NCI-H460 (cell line): ENCODE measurements at regions not wholly inside any gene's neighbourhood (a gene's known extent, or its start where the extent isn't known, plus 50 kb on each side); places are given as distances from the start of the nearest gene placed in this dataset.

ENCODE experiments used
- DNase-seq: peaks from one replicate; pipeline ENCODE4 v3.0.0-alpha.2; 2016; ENCODE audit warnings: low read depth; ENCODE audit errors: extremely low read depth
- small RNA-seq, 2 experiments: library from RNA; depleted of rRNA; stranded (forward); fragments of <200 nt; gene quantifications; one replicate each; pipeline ENCODE3, GENCODE V24; 2014

DNA sequence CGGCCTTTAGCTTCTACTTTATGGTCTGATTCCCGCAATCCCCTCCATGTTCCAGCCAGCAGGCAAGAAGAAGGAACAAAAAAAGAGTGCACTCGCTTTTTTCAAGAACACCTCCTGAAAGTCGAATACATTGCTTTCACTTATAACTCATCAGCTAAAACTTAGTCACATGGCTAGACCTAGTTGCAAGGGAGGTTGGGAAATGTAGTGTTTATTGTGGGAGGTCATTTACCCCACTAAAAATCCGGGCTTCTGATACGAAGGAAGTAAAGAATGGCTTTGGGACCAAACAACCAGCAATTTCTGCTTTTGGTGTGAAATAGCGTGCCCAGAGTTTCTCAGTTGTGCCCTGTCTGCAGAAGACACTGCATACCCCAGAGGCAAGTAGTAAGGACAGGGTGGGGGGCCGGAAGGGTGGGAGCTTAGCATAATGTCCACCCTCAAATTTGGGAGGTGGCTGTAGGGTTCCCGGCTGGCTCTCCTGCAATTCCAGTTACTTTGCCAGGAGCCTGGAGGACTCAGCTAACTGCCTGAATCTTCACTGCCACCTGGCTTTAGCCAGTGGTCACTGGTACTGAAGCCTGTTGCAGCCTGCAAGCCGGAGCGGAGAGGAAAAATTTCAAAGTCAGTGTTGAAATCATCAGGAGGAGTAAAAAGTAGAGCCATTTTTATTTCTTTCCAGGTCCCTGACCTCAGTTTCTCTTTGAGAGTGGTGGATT is 57.7 kb upstream of the F3 start:
- DNase-seq = peak; percentile 27

DNA sequence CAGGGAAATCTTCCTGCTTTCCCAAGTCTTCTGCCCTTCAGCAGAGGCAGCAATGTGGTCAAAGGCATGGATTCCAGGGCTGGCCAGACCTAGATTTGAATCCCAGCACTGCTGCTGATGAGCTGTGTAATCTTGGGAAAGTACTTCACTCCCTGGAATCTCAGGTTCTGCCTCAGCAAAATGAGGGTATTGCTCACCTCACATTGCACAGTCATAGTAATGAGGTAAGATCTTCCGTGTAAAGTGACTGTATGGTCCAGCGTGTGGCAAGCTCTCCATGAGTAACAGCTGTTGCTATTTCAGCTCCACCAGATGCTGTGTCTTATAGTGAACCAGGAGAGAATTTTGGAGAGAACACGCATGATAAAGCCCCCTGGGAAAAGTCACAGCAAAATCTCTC is 56.1 kb upstream of the F3 start:
- DNase-seq = no peak

DNA sequence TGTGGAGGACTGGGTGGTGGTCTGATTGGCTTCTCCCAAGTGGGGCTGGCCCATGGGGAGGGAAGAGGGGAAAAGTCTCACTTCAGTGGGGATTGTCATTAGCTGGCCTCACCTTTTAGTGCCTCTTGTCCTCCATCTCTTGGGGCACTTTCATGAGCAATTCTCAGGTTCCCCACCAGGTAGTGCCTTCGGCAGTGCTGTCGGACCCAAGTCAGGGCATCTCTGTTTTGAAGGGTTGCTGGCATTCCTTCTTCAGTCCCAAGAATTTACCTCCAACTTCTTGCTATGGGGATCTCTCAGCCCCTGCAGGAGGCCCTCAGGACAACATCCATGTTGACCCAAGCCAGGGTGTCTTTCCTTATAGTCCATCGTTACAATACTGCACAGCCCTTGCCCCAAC is 54.7 kb upstream of the F3 start:
- no peak for DNase-seq

DNA sequence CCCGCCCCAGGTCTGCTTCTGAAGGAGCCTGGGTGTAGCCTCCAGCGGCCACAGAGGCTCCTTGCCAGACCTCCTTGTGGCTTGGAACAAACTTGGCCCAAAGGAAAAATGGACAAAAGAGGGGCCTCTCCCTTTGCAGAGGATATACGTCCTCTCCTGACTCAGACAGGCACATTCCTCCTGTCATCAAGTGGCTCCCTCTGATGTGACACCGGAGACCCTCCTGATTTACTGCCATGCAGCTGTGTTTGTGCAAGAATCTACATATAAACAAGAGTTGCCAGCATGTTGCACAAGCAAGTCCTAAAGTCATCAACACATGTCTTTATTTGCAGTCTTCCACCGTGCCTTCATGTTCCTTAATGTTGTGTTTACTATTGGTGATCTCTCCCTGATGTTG is 54.1 kb upstream of the F3 start:
- DNase-seq = no peak

DNA sequence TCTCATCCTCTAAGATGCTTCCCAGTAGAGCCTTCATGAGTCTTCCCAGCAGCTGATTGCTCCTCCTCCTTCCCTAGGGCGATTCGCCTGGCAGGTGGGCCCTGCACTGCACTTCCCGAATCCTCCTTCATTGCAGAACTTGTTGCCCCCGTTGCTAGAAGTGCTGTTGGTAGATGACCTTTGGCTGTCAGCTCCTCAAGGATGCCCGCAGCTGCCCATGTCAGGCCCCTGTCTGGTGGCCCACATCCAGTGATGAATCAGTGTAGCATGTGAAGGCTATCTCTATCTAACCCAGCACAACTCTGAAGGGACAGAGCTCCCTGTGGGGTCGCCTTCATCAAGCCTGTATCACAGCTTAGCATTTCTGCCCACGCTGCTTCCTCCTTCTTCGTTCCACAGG is 52.1 kb upstream of the F3 start:
- no peak for DNase-seq

DNA sequence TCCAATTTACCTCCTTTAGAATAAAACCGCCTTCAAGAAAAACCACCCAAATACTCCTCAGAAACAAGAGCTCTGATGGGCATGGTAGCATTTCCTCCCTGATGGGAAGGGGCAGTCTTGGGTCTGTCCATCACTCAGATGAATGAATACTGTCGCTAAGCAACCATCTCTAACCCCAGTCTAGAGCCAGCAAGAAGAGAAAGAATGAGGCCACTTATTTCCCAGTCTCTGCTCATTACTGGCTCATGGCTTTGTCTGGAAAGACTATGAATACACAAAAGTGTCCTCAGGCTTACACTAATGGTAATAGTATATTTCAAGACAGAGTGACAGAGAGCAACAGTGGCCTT is 51.0 kb upstream of the F3 start:
- DNase-seq = no peak

DNA sequence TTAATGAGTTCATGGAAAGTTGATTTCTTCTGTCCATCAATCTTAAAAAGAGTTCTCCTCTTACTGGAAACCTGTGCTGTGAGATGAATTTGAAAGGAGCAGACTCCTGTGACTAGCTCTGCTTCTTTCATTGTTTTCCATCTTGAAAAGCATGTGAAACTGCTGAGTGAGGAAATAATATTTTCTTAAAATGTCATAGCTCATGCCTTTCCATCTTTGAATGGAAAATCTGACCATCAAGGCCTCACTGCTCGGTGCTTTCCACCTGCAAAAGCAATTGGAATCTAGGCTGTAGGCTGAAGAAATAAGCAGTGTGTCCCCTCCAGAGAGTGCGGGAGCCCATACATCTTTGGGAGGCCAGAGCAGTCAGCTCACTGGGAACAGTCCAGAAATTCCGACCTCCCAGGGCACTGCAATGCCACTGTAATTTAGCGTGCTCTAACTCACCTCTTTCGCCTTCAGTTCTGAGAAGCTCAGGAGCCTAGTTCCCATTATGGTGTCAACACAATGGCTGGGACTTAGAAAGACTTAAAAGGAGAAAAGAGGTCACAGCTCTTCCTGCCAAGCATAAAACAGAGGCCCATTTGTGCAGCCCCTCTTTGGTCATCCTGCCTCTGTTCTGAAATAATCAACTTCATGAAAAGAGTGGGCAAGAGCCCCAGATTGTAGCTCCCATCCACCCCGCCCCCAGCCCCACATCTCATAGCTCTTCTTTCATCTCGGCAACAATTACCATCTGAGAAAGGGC is 50.4 kb upstream of the F3 start:
- no peak for DNase-seq

Small RNAs in the stretch of these regions (small RNA-seq; reads per million reads assigned to genes)
- 0 reads per million in 2 experiments for gene MIR378G
